Astrocyte (in vitro differentiated cells and primary cell): ENCODE measurements at regions not wholly inside any gene's neighbourhood (a gene's known extent, or its start where the extent isn't known, plus 50 kb on each side); places are given as distances from the start of the nearest gene placed in this dataset.

ENCODE experiments used
- DNase-seq: peaks from one replicate; pipeline ENCODE4 v3.0.0-alpha.2; 2010; ENCODE audit warnings: low read depth
- FAIRE-seq: peaks from 2 replicates; lab custom pipeline; 2011; peaks lifted over from hg19 to GRCh38; lab: Jason Lieb, UNC
- H2AFZ ChIP-seq: 2 replicates; pipeline ENCODE4 v1.6.0; 2012; ENCODE audit warnings: low read depth, low read length, inconsistent platforms
- H3K27ac ChIP-seq: 2 replicates; pipeline ENCODE4 v1.5.1; 2011; ENCODE audit warnings: low read depth, low read length, inconsistent platforms
- H3K27me3 ChIP-seq: 2 replicates; pipeline ENCODE4 v1.6.0; 2011; ENCODE audit warnings: low read length, inconsistent platforms; ENCODE audit not compliant: insufficient read depth
- H3K36me3 ChIP-seq: 2 replicates; pipeline ENCODE4 v1.5.1; 2011; ENCODE audit warnings: low read length, inconsistent platforms; ENCODE audit not compliant: insufficient read depth
- H3K4me1 ChIP-seq: 2 replicates; pipeline ENCODE4 v1.5.1; 2011; ENCODE audit warnings: low read length, inconsistent platforms; ENCODE audit not compliant: insufficient read depth
- H3K4me2 ChIP-seq: 2 replicates; pipeline ENCODE4 v1.6.0; 2012; ENCODE audit warnings: low read length, inconsistent platforms
- H3K4me3 ChIP-seq: 2 replicates; pipeline ENCODE4 v1.5.1; 2011; ENCODE audit warnings: low read depth, mild to moderate bottlenecking, low read length, inconsistent platforms; ENCODE audit not compliant: insufficient read depth
- H3K79me2 ChIP-seq: 2 replicates; pipeline ENCODE4 v1.6.0; 2012; ENCODE audit warnings: mild to moderate bottlenecking, low read length, inconsistent platforms; ENCODE audit not compliant: insufficient read depth
- H3K9ac ChIP-seq: 2 replicates; pipeline ENCODE4 v1.6.0; 2012; ENCODE audit warnings: mild to moderate bottlenecking, low read length, inconsistent platforms
- H3K9me3 ChIP-seq: 2 replicates; pipeline ENCODE4 v1.5.1; 2012; ENCODE audit warnings: low read depth, mild to moderate bottlenecking, low read length, inconsistent platforms; ENCODE audit not compliant: insufficient read depth
- H4K20me1 ChIP-seq: 2 replicates; pipeline ENCODE4 v1.6.0; 2012; ENCODE audit warnings: low read length, inconsistent platforms; ENCODE audit not compliant: insufficient read depth
- H3K27ac Mint-ChIP-seq: one replicate; pipeline ENCODE4 v1.8.0; 2021; ENCODE audit warnings: mild to moderate bottlenecking, mixed read lengths; ENCODE audit not compliant: unreplicated experiment
- H3K27me3 Mint-ChIP-seq: one replicate; pipeline ENCODE4 v1.8.0; 2021; ENCODE audit warnings: low read depth, mixed read lengths; ENCODE audit not compliant: unreplicated experiment
- H3K36me3 Mint-ChIP-seq: one replicate; pipeline ENCODE4 v1.8.0; 2021; ENCODE audit warnings: low read depth, mixed read lengths; ENCODE audit not compliant: unreplicated experiment
- H3K4me1 Mint-ChIP-seq: one replicate; pipeline ENCODE4 v1.8.0; 2021; ENCODE audit warnings: low read depth, mixed read lengths; ENCODE audit not compliant: unreplicated experiment
- H3K4me3 Mint-ChIP-seq: one replicate; pipeline ENCODE4 v1.8.0; 2021; ENCODE audit warnings: mild to moderate bottlenecking, moderate library complexity, mixed read lengths; ENCODE audit not compliant: unreplicated experiment
- H3K9me3 Mint-ChIP-seq: one replicate; pipeline ENCODE4 v1.8.0; 2021; ENCODE audit warnings: mild to moderate bottlenecking, mixed read lengths; ENCODE audit not compliant: unreplicated experiment
- EZH2 ChIP-seq: IDR thresholded peaks from 2 replicates; pipeline ENCODE4 v1.6.1; 2012; ENCODE audit warnings: mild to moderate bottlenecking, low read length, inconsistent platforms; ENCODE audit not compliant: insufficient read depth
- TF ChIP-seq, protein P1 (sequence below): IDR thresholded peaks from 2 replicates; pipeline ENCODE4 v1.5.1; 2011; ENCODE audit warnings: low read depth, mild to moderate bottlenecking, inconsistent platforms, low read length, moderate library complexity; ENCODE audit not compliant: insufficient read depth

DNA sequence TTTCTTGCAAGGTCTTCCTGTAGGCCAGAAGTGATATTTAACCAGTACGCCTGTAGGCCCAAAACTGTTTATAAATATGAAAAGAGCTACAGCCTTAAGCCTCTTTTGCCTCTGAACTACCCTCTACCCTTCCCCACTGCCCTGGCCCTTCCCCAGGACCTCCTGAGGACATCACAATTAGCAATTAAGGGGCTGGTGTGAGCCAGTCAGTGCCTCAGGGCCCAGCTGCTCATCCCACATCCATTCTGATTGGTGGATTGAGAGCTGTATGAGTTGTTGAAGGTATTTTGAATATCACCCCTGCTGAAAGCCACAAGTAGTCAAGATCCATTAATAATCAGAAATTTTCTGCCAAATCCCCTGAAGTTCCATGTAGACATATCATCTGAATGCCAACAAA, 126.3 kb upstream of the TACR1 start:
- FAIRE-seq = no peak
- H3K79me2 ChIP-seq = no peaks in the 10 kb centered on the region
- H3K9ac ChIP-seq = no peak overlapping the region
- no peaks in the 10 kb centered on the region for H4K20me1 ChIP-seq
- no peak overlapping the region for H3K4me3 Mint-ChIP-seq
- peaks cover 3% of the 10 kb centered on the region for H3K9me3 Mint-ChIP-seq
- no peaks in the 10 kb centered on the region for H3K36me3 ChIP-seq
- H3K4me3 ChIP-seq = no peak overlapping the region
- H3K27ac Mint-ChIP-seq = no peak overlapping the region
- H2AFZ ChIP-seq = no peak overlapping the region
- no peaks in the 10 kb centered on the region for H3K4me1 ChIP-seq
- no peak overlapping the region for H3K27ac ChIP-seq
- no peaks in the 10 kb centered on the region for H3K4me1 Mint-ChIP-seq
- H3K36me3 Mint-ChIP-seq = no peaks in the 10 kb centered on the region
- no peaks in the 10 kb centered on the region for H3K9me3 ChIP-seq
- no peaks in the 10 kb centered on the region for H3K27me3 ChIP-seq
- no peak overlapping the region for H3K4me2 ChIP-seq
- no peak for DNase-seq
- TF ChIP-seq EZH2 = no peak
- TF ChIP-seq, protein P1, sequence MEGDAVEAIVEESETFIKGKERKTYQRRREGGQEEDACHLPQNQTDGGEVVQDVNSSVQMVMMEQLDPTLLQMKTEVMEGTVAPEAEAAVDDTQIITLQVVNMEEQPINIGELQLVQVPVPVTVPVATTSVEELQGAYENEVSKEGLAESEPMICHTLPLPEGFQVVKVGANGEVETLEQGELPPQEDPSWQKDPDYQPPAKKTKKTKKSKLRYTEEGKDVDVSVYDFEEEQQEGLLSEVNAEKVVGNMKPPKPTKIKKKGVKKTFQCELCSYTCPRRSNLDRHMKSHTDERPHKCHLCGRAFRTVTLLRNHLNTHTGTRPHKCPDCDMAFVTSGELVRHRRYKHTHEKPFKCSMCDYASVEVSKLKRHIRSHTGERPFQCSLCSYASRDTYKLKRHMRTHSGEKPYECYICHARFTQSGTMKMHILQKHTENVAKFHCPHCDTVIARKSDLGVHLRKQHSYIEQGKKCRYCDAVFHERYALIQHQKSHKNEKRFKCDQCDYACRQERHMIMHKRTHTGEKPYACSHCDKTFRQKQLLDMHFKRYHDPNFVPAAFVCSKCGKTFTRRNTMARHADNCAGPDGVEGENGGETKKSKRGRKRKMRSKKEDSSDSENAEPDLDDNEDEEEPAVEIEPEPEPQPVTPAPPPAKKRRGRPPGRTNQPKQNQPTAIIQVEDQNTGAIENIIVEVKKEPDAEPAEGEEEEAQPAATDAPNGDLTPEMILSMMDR = no peak
- H3K27me3 Mint-ChIP-seq = no peaks in the 10 kb centered on the region

DNA sequence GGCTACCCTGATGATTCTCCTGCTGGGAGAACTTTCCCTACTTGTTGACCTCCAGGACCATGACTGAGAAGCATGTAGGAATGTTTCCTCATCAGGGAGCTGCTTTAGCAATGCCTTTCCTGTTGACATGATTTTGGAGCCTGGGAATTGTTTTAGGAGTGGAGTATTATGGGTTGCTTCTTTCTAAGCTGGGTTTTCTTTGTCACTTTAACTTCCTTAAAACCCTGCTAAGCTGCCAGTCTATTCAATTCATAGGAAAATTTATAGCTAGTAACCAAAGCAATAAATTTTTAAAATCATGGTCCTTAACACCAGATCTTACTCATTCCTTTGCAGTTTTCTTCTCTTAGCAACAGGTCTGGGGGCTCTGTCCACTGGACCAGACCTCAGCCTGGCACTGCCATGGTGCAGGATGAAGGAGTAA, 125.6 kb upstream of the TACR1 start:
- H3K36me3 ChIP-seq = no peaks in the 10 kb centered on the region
- no peaks in the 10 kb centered on the region for H4K20me1 ChIP-seq
- Mint-ChIP-seq H3K9me3 (peaks cover 3% of the 10 kb centered on the region), H3K27me3 (no peaks in the 10 kb centered on the region), H3K4me1 (no peaks in the 10 kb centered on the region), H3K4me3 (no peak overlapping the region), H3K27ac (no peak overlapping the region), H3K36me3 (no peaks in the 10 kb centered on the region)
- H3K4me3 ChIP-seq = no peak overlapping the region
- no peak overlapping the region for H2AFZ ChIP-seq
- FAIRE-seq (no peak), DNase-seq (no peak)
- TF ChIP-seq, protein P1 = no peak
- TF ChIP-seq EZH2 = no peak
- H3K4me2 ChIP-seq = no peak overlapping the region
- no peak overlapping the region for H3K9ac ChIP-seq
- no peaks in the 10 kb centered on the region for H3K9me3 ChIP-seq
- H3K27ac ChIP-seq = no peak overlapping the region
- no peaks in the 10 kb centered on the region for H3K4me1 ChIP-seq
- H3K79me2 ChIP-seq = no peaks in the 10 kb centered on the region
- H3K27me3 ChIP-seq = no peaks in the 10 kb centered on the region

DNA sequence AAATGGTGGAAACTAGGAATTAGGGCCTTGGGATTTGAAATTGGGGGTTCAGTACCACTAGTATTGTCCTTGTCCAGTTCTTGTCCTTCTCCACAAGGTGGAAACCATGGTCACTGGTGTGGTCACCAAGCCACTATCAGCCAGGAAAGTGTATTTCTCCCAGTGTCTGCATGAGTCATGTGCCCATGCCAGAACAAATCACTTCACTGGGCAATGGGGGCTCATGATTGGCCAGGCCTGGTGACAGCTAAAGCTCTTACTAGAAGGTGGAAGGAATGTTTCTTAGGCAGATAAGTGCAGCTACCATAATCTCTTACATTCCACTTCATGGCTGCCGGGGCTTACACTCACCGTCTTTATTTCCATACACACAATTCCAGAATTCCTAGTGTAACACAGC, 124.8 kb upstream of the TACR1 start:
- no peaks in the 10 kb centered on the region for H3K9me3 ChIP-seq
- peaks cover 3% of the 10 kb centered on the region for H3K9me3 Mint-ChIP-seq
- no peak overlapping the region for H3K4me3 ChIP-seq
- no peak overlapping the region for H3K27ac ChIP-seq
- H3K4me1 ChIP-seq = no peaks in the 10 kb centered on the region
- TF ChIP-seq, protein P1 = no peak
- TF ChIP-seq EZH2 = no peak
- no peaks in the 10 kb centered on the region for H3K36me3 ChIP-seq
- no peak overlapping the region for H3K4me3 Mint-ChIP-seq
- no peaks in the 10 kb centered on the region for H3K79me2 ChIP-seq
- no peaks in the 10 kb centered on the region for H4K20me1 ChIP-seq
- H3K27me3 ChIP-seq = no peaks in the 10 kb centered on the region
- H3K9ac ChIP-seq = no peak overlapping the region
- H3K36me3 Mint-ChIP-seq = no peaks in the 10 kb centered on the region
- no peak overlapping the region for H3K27ac Mint-ChIP-seq
- H2AFZ ChIP-seq = no peak overlapping the region
- no peaks in the 10 kb centered on the region for H3K4me1 Mint-ChIP-seq
- DNase-seq (no peak), FAIRE-seq (no peak)
- H3K27me3 Mint-ChIP-seq = no peaks in the 10 kb centered on the region
- no peak overlapping the region for H3K4me2 ChIP-seq
